K562 (cell line): ENCODE measurements at regions not wholly inside any gene's neighbourhood (a gene's known extent, or its start where the extent isn't known, plus 50 kb on each side); places are given as distances from the start of the nearest gene placed in this dataset.

ENCODE experiments used
- ATAC-seq: fragments of 200-7000 bp; cut with Tn5 transposase; 3 replicates; pipeline ENCODE4 v1.9.1; 2020; ENCODE audit warnings: moderate library complexity
- BruUV-seq: library from RNA; stranded (reverse); fragments of 400-500 nt; replicated peaks from 2 replicates; lab custom pipeline; 2021; lab: Mats Ljungman, UMichigan
- CTCF ChIA-PET: fragments of 300-600 bp; formaldehyde crosslinking; extraction: SDS; loops from one replicate; lab custom pipeline; 2021; ENCODE audit warnings: low intra/inter-chr PET ratio; lab: Yijun Ruan, JAX
- POLR2A ChIA-PET: fragments of 300-600, 350-650 bp; sonication (Branson Sonifier 250); formaldehyde crosslinking; extraction: SDS; loops from one replicate; lab custom pipeline; 2021; ENCODE audit warnings: antibody characterized with exemption, inconsistent platforms; lab: Yijun Ruan, JAX
- DNase-seq, 4 experiments: peaks; one replicate each; pipeline versions ENCODE4 v3.0.0 to v3.0.0-alpha.2; 2011 to 2018; ENCODE audit warnings: low spot score in 3 of 4, mixed read lengths in 3 of 4; ENCODE audit errors: extremely low read depth in 1 of 4
- FAIRE-seq: peaks from 2 replicates; lab custom pipeline; 2011; peaks lifted over from hg19 to GRCh38; lab: Jason Lieb, UNC
- H2AFZ ChIP-seq: 2 replicates; pipeline ENCODE4 v1.6.0; 2011; ENCODE audit warnings: low read depth, low read length, control low read depth, inconsistent platforms
- H3K27ac ChIP-seq: fragments of 200-600 bp; 3 replicates; pipeline ENCODE4 v1.8.0; 2011; ENCODE audit warnings: low read depth, mild to moderate bottlenecking, control low read depth, inconsistent platforms, low read length, moderate library complexity, mixed read lengths; ENCODE audit errors: extremely low read depth
- H3K27me3 ChIP-seq, 2 experiments: fragments of 300-600 bp in 1 of 2; 2 replicates in 1 of 2; 3 replicates in 1 of 2; pipeline versions ENCODE4 v1.6.0 to v1.8.0; 2011; ENCODE audit warnings: inconsistent platforms in 2 of 2, low read length in 2 of 2, mild to moderate bottlenecking in 1 of 2, mixed read lengths in 1 of 2, moderate library complexity in 1 of 2; ENCODE audit not compliant: control insufficient read depth in 2 of 2, insufficient read depth in 2 of 2
- H3K36me3 ChIP-seq: fragments of 300-600 bp; 3 replicates; pipeline ENCODE4 v1.8.0; 2011; ENCODE audit warnings: mild to moderate bottlenecking, low read length, inconsistent platforms; ENCODE audit not compliant: control insufficient read depth, insufficient read depth
- H3K4me1 ChIP-seq, 2 experiments: fragments of 200-600 bp in 1 of 2; replicated peaks in 1 of 2; 2 replicates in 1 of 2; 3 replicates in 1 of 2; pipeline versions ENCODE4 v1.5.1 to v1.8.0; 2011; ENCODE audit warnings: inconsistent platforms in 2 of 2, low read length in 2 of 2, mild to moderate bottlenecking in 1 of 2, mixed read lengths in 1 of 2, moderate library complexity in 1 of 2; ENCODE audit not compliant: control insufficient read depth in 2 of 2, insufficient read depth in 2 of 2
- H3K4me2 ChIP-seq: 2 replicates; pipeline ENCODE4 v1.6.1; 2011; ENCODE audit warnings: low read length, control low read depth, inconsistent platforms, mixed read lengths; ENCODE audit not compliant: insufficient read depth
- H3K4me3 ChIP-seq: fragments of 200-600 bp; sonication (generic), shearing (Covaris generic); 2 replicates; pipeline ENCODE4 v1.5.1; 2016; ENCODE audit warnings: control low read depth, inconsistent platforms
- H3K79me2 ChIP-seq: fragments of 200-600 bp; 3 replicates; pipeline ENCODE4 v1.8.0; 2011; ENCODE audit warnings: low read length, inconsistent platforms; ENCODE audit not compliant: control insufficient read depth, insufficient read depth
- H3K9ac ChIP-seq, 2 experiments: 2 replicates each; pipeline versions ENCODE4 v1.6.0 to v1.6.1; 2011; ENCODE audit warnings: low read depth in 2 of 2, low read length in 2 of 2, control low read depth in 1 of 2, inconsistent platforms in 1 of 2, mild to moderate bottlenecking in 1 of 2, mixed read lengths in 1 of 2; ENCODE audit not compliant: insufficient read depth in 1 of 2
- H3K9me1 ChIP-seq: one replicate; pipeline ENCODE4 v1.6.0; 2011; ENCODE audit warnings: inconsistent platforms, mild to moderate bottlenecking, low read length, moderate library complexity; ENCODE audit not compliant: control insufficient read depth, insufficient read depth
- H3K9me3 ChIP-seq: replicated peaks from 2 replicates; pipeline ENCODE4 v1.5.1; 2011; ENCODE audit warnings: low read depth, low read length, inconsistent platforms; ENCODE audit not compliant: control insufficient read depth, insufficient read depth
- H4K20me1 ChIP-seq: replicated peaks from 2 replicates; pipeline ENCODE4 v1.6.1; 2011; ENCODE audit warnings: low read length, inconsistent platforms, mixed read lengths; ENCODE audit not compliant: control insufficient read depth, insufficient read depth
- CCAR2 ChIP-seq: fragments of 200-400 bp; formaldehyde crosslinking; IDR thresholded peaks from 2 replicates; pipeline ENCODE4 v1.6.1; 2017; ENCODE audit warnings: mild to moderate bottlenecking, low read depth, low read length
- ELK3 ChIP-seq: fragments of 450-650 bp; formaldehyde crosslinking; IDR thresholded peaks from 2 replicates; pipeline ENCODE4 v1.4.0; 2020; ENCODE audit warnings: mild to moderate bottlenecking
- GATAD2A ChIP-seq: fragments of 450-650 bp; IDR thresholded peaks from 2 replicates; pipeline ENCODE4 v1.6.1; 2017
- HDAC1 ChIP-seq, 2 experiments: fragments of 450-650 bp; IDR thresholded peaks; 2 replicates each; pipeline ENCODE4 v1.6.1; 2016 to 2017; ENCODE audit warnings: inconsistent platforms in 1 of 2, mild to moderate bottlenecking in 1 of 2, moderate library complexity in 1 of 2
- MAX ChIP-seq: sonication (generic); formaldehyde crosslinking; IDR thresholded peaks from 2 replicates; pipeline ENCODE4 v1.9.0; 2022; ENCODE audit warnings: mild to moderate bottlenecking, missing genetic modification reagents
- NCOA2 ChIP-seq, 2 experiments: fragments of 450-650 bp; IDR thresholded peaks; 2 replicates each; pipeline ENCODE4 v1.6.1; 2018; ENCODE audit warnings: mild to moderate bottlenecking in 2 of 2, moderate library complexity in 1 of 2; ENCODE audit not compliant: partially characterized antibody in 2 of 2
- NFRKB ChIP-seq: fragments of 450-650 bp; IDR thresholded peaks from 2 replicates; pipeline ENCODE4 v1.6.1; 2016; ENCODE audit warnings: low read depth
- PREB ChIP-seq: sonication (generic); formaldehyde crosslinking; IDR thresholded peaks from 2 replicates; pipeline ENCODE4 v1.8.1; 2023; ENCODE audit warnings: mild to moderate bottlenecking, missing genetic modification reagents
- SIX5 ChIP-seq, 2 experiments: IDR thresholded peaks; 2 replicates each; pipeline ENCODE4 v1.6.1; 2011; ENCODE audit warnings: low read length in 2 of 2, borderline replicate concordance in 1 of 2, low read depth in 1 of 2, mild to moderate bottlenecking in 1 of 2, moderate library complexity in 1 of 2; ENCODE audit not compliant: insufficient read depth in 1 of 2
- TAF9B ChIP-seq: fragments of 450-650 bp; IDR thresholded peaks from 2 replicates; pipeline ENCODE4 v1.6.1; 2018; ENCODE audit warnings: mild to moderate bottlenecking; ENCODE audit not compliant: partially characterized antibody
- U2AF1 ChIP-seq: fragments of 200-400 bp; formaldehyde crosslinking; optimal IDR thresholded peaks from 2 replicates; pipeline ENCODE3; 2017; ENCODE audit warnings: mild to moderate bottlenecking, low read depth, low read length, moderate library complexity
- ZBTB17 ChIP-seq: fragments of 450-650 bp; formaldehyde crosslinking; IDR thresholded peaks from 2 replicates; pipeline ENCODE4 v1.4.0; 2020; ENCODE audit warnings: mild to moderate bottlenecking
- ZNF124 ChIP-seq: sonication (generic); formaldehyde crosslinking; IDR thresholded peaks from 2 replicates; pipeline ENCODE4 v1.8.1; 2022; ENCODE audit warnings: missing genetic modification reagents
- ZNF41 ChIP-seq: fragments of 250-450 bp; sonication (Bioruptor Pico); conservative IDR thresholded peaks from 2 replicates; pipeline ENCODE4 v1.4.0; 2020; ENCODE audit warnings: mild to moderate bottlenecking
- WGBS: fragments of 100-300 bp; shearing (Covaris generic); methylation state at CpG from one replicate; pipeline ENCODE4 v1.1.6; 2016; ENCODE audit warnings: low coverage, mixed read lengths; ENCODE audit not compliant: insufficient coverage; ENCODE audit errors: missing lambda C conversion rate; 5-methylcytosine and 5-hydroxymethylcytosine counted together
- in situ Hi-C: fragments of 300-500 bp; cut with MboI; formaldehyde crosslinking; loops from 4 replicates; pipeline ENCODE4 v1.15.0; 2018; ENCODE audit warnings: inconsistent platforms, mixed read lengths
- intact Hi-C: fragments of 100-400 bp; cut with micrococcal nuclease; formaldehyde crosslinking; loops from 2 replicates; pipeline ENCODE4 v1.14.2; 2022

- Histone ChIP-seq H3K4me2 (no peak overlapping the region), H2AFZ (no peak overlapping the region), H3K9me1 (no peaks in the 10 kb centered on the region), H4K20me1 (no peaks in the 10 kb centered on the region), H3K9me3 (no peaks in the 10 kb centered on the region), H3K36me3 (no peaks in the 10 kb centered on the region), H3K4me3 (no peak overlapping the region), H3K27ac (no peak overlapping the region), H3K27me3 (peaks cover 6 to 14% of the 10 kb centered on the region in 2 experiments; a peak in 4 of 5 replicates), H3K4me1 (no peaks in the 10 kb centered on the region), H3K9ac (no peak overlapping the region), H3K79me2 (no peaks in the 10 kb centered on the region)
- WGBS, result under 1% methylated on average over 7 of the region's 9 CpGs
- POLR2A ChIA-PET, result no interaction called here
- ATAC-seq, result no peak
- TF ChIP-seq MAX (CRISPR knock-in tag) (no peak), SIX5 (IDR thresholded peaks at IDR 0.05; ENCODE audit: borderline replicate concordance in 1 of 2, insufficient read depth in 1 of 2, low read depth in 1 of 2, low read length in 2 of 2) (no peak), U2AF1 (no peak), ZNF124 (CRISPR knock-in tag) (no peak), ZNF41 (no peak), TAF9B (no peak), CCAR2 (no peak), GATAD2A (no peak), NCOA2 (IDR thresholded peaks at IDR 0.05; ENCODE audit: partially characterized antibody in 2 of 2) (no peak), NFRKB (no peak), ELK3 (CRISPR knock-in tag) (no peak), HDAC1 (IDR thresholded peaks at IDR 0.05) (no peak), PREB (CRISPR knock-in tag) (no peak), ZBTB17 (CRISPR knock-in tag) (no peak)
- DNase-seq, result no peak
- in situ Hi-C loops (no loop called here), intact Hi-C loops (no loop called here)
- BruUV-seq, result no TSS peak
- no peak for FAIRE-seq
- CTCF ChIA-PET, result no interaction called here
These were observed 235.2 kb upstream of the FAT1 start for GRCh38 chr4:186958726-186959350.
